Astrocyte of the cerebellum (primary cell): ENCODE measurements at regions not wholly inside any gene's neighbourhood (a gene's known extent, or its start where the extent isn't known, plus 50 kb on each side); places are given as distances from the start of the nearest gene placed in this dataset.

Experiments
- DNase-seq: peaks from one replicate; pipeline ENCODE4 v3.0.0-alpha.2; 2011; ENCODE audit warnings: low read depth
- H3K4me3 ChIP-seq: 2 replicates; pipeline ENCODE4 v1.5.1; 2011; ENCODE audit warnings: mild to moderate bottlenecking, low read depth, low read length, moderate library complexity
- CTCF ChIP-seq: IDR thresholded peaks from 2 replicates; pipeline ENCODE4 v1.5.1; 2012; ENCODE audit warnings: low read length, low read depth, moderate library complexity, mild to moderate bottlenecking; ENCODE audit errors: missing control alignments
- in situ Hi-C: cut with HindIII; loops from 2 replicates; pipeline ENCODE4 v1.10.0; 2017; ENCODE audit warnings: low sequenced_read_pairs

- no peak overlapping the region for H3K4me3 ChIP-seq
- no peak for TF ChIP-seq CTCF
- DNase-seq, result no peak
- in situ Hi-C loops, result no loop called here
Measured at GRCh38 chr20:6580486-6580885, 187.0 kb upstream of the BMP2 start.

GRCh38 chr20:6579824-6580223 is 187.7 kb upstream of the BMP2 start:
- no peak for TF ChIP-seq CTCF
- in situ Hi-C loops, result no loop called here
- no peak overlapping the region for H3K4me3 ChIP-seq
- DNase-seq, result no peak

GRCh38 chr20:6579417-6579816 is 188.1 kb upstream of the BMP2 start:
- no peak for DNase-seq
- H3K4me3 ChIP-seq, result no peak overlapping the region
- in situ Hi-C loops, result no loop called here
- TF ChIP-seq CTCF, result no peak

GRCh38 chr20:6577451-6577850 is 190.0 kb upstream of the BMP2 start:
- in situ Hi-C loops, result no loop called here
- no peak overlapping the region for H3K4me3 ChIP-seq
- DNase-seq, result no peak
- TF ChIP-seq CTCF, result no peak

- peak; percentile 60 for DNase-seq
- in situ Hi-C loops, result no loop called here
- H3K4me3 ChIP-seq, result no peak overlapping the region
- TF ChIP-seq CTCF, result no peak
Measured at GRCh38 chr20:6576726-6577125, 190.8 kb upstream of the BMP2 start.

- DNase-seq, result no peak
- in situ Hi-C loops, result no loop called here
- no peak overlapping the region for H3K4me3 ChIP-seq
- no peak for TF ChIP-seq CTCF
Measured at GRCh38 chr20:6575912-6576401, 191.5 kb upstream of the BMP2 start.

GRCh38 chr20:6566821-6567220 is 200.7 kb upstream of the BMP2 start:
- in situ Hi-C loops, result no loop called here
- TF ChIP-seq CTCF, result no peak
- DNase-seq, result no peak
- no peak overlapping the region for H3K4me3 ChIP-seq
